H9 (cell line): ENCODE measurements at regions not wholly inside any gene's neighbourhood (a gene's known extent, or its start where the extent isn't known, plus 50 kb on each side); places are given as distances from the start of the nearest gene placed in this dataset.

Experiments used
- DNase-seq: peaks from one replicate; pipeline ENCODE4 v3.0.0-alpha.2; 2017
- H2AFZ ChIP-seq: one replicate; pipeline ENCODE4 v1.6.1; 2013; ENCODE audit warnings: mild to moderate bottlenecking, low read length, control low read depth, moderate library complexity
- H2AK5ac ChIP-seq: 2 replicates; pipeline ENCODE4 v1.6.1; 2013; ENCODE audit warnings: low read length, control low read depth, mixed read lengths; ENCODE audit not compliant: insufficient read length
- H2BK120ac ChIP-seq: one replicate; pipeline ENCODE4 v1.6.1; 2013; ENCODE audit warnings: low read depth, mild to moderate bottlenecking, low read length, control low read depth, inconsistent platforms; ENCODE audit not compliant: poor library complexity, severe bottlenecking
- H2BK12ac ChIP-seq: 2 replicates; pipeline ENCODE4 v1.6.1; 2013; ENCODE audit warnings: low read length, control low read depth, mixed read lengths, low read depth; ENCODE audit not compliant: insufficient read length
- H2BK15ac ChIP-seq: 2 replicates; pipeline ENCODE4 v1.6.1; 2013; ENCODE audit warnings: low read depth, low read length, control low read depth
- H2BK20ac ChIP-seq: one replicate; pipeline ENCODE4 v1.6.1; 2013; ENCODE audit warnings: low read depth, mild to moderate bottlenecking, low read length, control low read depth, inconsistent platforms; ENCODE audit not compliant: poor library complexity, severe bottlenecking
- H2BK5ac ChIP-seq: 2 replicates; pipeline ENCODE4 v1.6.1; 2013; ENCODE audit warnings: low read length, control low read depth, mixed read lengths; ENCODE audit not compliant: insufficient read length
- H3K14ac ChIP-seq: 2 replicates; pipeline ENCODE4 v1.6.1; 2013; ENCODE audit warnings: low read length, control low read depth; ENCODE audit not compliant: insufficient read depth
- H3K18ac ChIP-seq: 2 replicates; pipeline ENCODE4 v1.6.1; 2013; ENCODE audit warnings: low read depth, mild to moderate bottlenecking, mixed read lengths, low read length, control low read depth; ENCODE audit not compliant: insufficient read length
- H3K23ac ChIP-seq: 2 replicates; pipeline ENCODE4 v1.6.1; 2013; ENCODE audit warnings: low read length, control low read depth, mixed read lengths, low read depth; ENCODE audit not compliant: insufficient read length
- H3K23me2 ChIP-seq: 2 replicates; pipeline ENCODE4 v1.6.1; 2013; ENCODE audit warnings: low read depth, mild to moderate bottlenecking, mixed read lengths, low read length, control low read depth; ENCODE audit not compliant: insufficient read length, poor library complexity, severe bottlenecking
- H3K27ac ChIP-seq: 2 replicates; pipeline ENCODE4 v1.5.1; 2013; ENCODE audit warnings: low read length, control low read depth, mixed read lengths, low read depth; ENCODE audit not compliant: insufficient read length
- H3K27me3 ChIP-seq: 2 replicates; pipeline ENCODE4 v1.6.1; 2013; ENCODE audit warnings: low read length, control low read depth, inconsistent platforms; ENCODE audit not compliant: insufficient read depth
- H3K4ac ChIP-seq: 2 replicates; pipeline ENCODE4 v1.6.1; 2013; ENCODE audit warnings: low read depth, mild to moderate bottlenecking, control low read depth, inconsistent platforms, low read length, moderate library complexity
- H3K4me1 ChIP-seq: 2 replicates; pipeline ENCODE4 v1.6.1; 2013; ENCODE audit warnings: low read length, control low read depth, inconsistent platforms; ENCODE audit not compliant: insufficient read depth
- H3K4me2 ChIP-seq: 2 replicates; pipeline ENCODE4 v1.6.1; 2013; ENCODE audit warnings: low read length, control low read depth, mixed read lengths; ENCODE audit not compliant: insufficient read length, insufficient read depth
- H3K56ac ChIP-seq: 2 replicates; pipeline ENCODE4 v1.6.1; 2013; ENCODE audit warnings: low read depth, mild to moderate bottlenecking, mixed read lengths, low read length, control low read depth; ENCODE audit not compliant: insufficient read length
- H3K79me1 ChIP-seq: 2 replicates; pipeline ENCODE4 v1.6.1; 2013; ENCODE audit warnings: low read depth, mild to moderate bottlenecking, moderate library complexity, low read length, control low read depth, inconsistent platforms; ENCODE audit not compliant: insufficient read depth, poor library complexity, severe bottlenecking
- H3K79me2 ChIP-seq: 2 replicates; pipeline ENCODE4 v1.6.1; 2013; ENCODE audit warnings: low read length, control low read depth, inconsistent platforms; ENCODE audit not compliant: insufficient read depth
- H3K9ac ChIP-seq: 2 replicates; pipeline ENCODE4 v1.6.1; 2013; ENCODE audit warnings: low read length, control low read depth, mixed read lengths; ENCODE audit not compliant: insufficient read length; ENCODE audit errors: extremely low read depth
- H3K9me3 ChIP-seq: one replicate; pipeline ENCODE4 v1.6.1; 2013; ENCODE audit warnings: low read depth, low read length, inconsistent platforms; ENCODE audit not compliant: control insufficient read depth
- H3T11ph ChIP-seq: one replicate; pipeline ENCODE4 v1.6.1; 2013; ENCODE audit warnings: mild to moderate bottlenecking, low read length, control low read depth, inconsistent platforms
- H4K20me1 ChIP-seq: one replicate; pipeline ENCODE4 v1.6.1; 2013; ENCODE audit not compliant: control insufficient read depth, insufficient read length, insufficient read depth
- H4K5ac ChIP-seq: 2 replicates; pipeline ENCODE4 v1.6.1; 2013; ENCODE audit warnings: low read depth, mild to moderate bottlenecking, mixed read lengths, low read length, control low read depth; ENCODE audit not compliant: insufficient read length
- H4K8ac ChIP-seq: replicated peaks from 2 replicates; pipeline ENCODE4 v1.6.1; 2013; ENCODE audit warnings: low read length, control low read depth, mixed read lengths, low read depth; ENCODE audit not compliant: insufficient read length
- H4K91ac ChIP-seq: 2 replicates; pipeline ENCODE4 v1.6.1; 2013; ENCODE audit warnings: low read depth, mild to moderate bottlenecking, moderate library complexity, mixed read lengths, low read length, control low read depth; ENCODE audit not compliant: insufficient read length
- H3K27ac Mint-ChIP-seq, 3 experiments: 2 replicates in 2 of 3; 3 replicates in 1 of 3; pipeline ENCODE4 v1.8.0; 2020 to 2021; ENCODE audit warnings: mixed read lengths in 3 of 3, mild to moderate bottlenecking in 1 of 3, moderate library complexity in 1 of 3
- H3K27me3 Mint-ChIP-seq: 2 replicates; pipeline ENCODE4 v1.8.0; 2021; ENCODE audit warnings: low read depth, mild to moderate bottlenecking, moderate library complexity, mixed read lengths
- H3K36me3 Mint-ChIP-seq, 3 experiments: 2 replicates in 2 of 3; 3 replicates in 1 of 3; pipeline ENCODE4 v1.8.0; 2020 to 2021; ENCODE audit warnings: low read depth in 3 of 3, mixed read lengths in 3 of 3; ENCODE audit not compliant: insufficient read depth in 1 of 3
- H3K4me1 Mint-ChIP-seq, 2 experiments: 2 replicates each; pipeline ENCODE4 v1.8.0; 2020; ENCODE audit warnings: mixed read lengths in 2 of 2
- H3K4me3 Mint-ChIP-seq, 2 experiments: 2 replicates in 1 of 2; 3 replicates in 1 of 2; pipeline ENCODE4 v1.8.0; 2020 to 2021; ENCODE audit warnings: mild to moderate bottlenecking in 2 of 2, mixed read lengths in 2 of 2, moderate library complexity in 1 of 2
- H3K9me3 Mint-ChIP-seq, 2 experiments: 2 replicates in 1 of 2; 3 replicates in 1 of 2; pipeline ENCODE4 v1.8.0; 2020; ENCODE audit warnings: mild to moderate bottlenecking in 2 of 2, mixed read lengths in 2 of 2, moderate library complexity in 1 of 2
- CTCF ChIP-seq: fragments of 200-600 bp; sonication (generic); conservative IDR thresholded peaks from 3 replicates; pipeline ENCODE4 v1.8.0; 2021; ENCODE audit warnings: antibody characterized with exemption, mild to moderate bottlenecking
- WGBS: extraction: QIAGEN DNeasy Blood & Tissue Kit; methylation state at CpG from one replicate; pipeline ENCODE4 v1.1.7; 2013; ENCODE audit warnings: missing lambda C conversion rate, low lambda C conversion rate, mixed read lengths; ENCODE audit not compliant: insufficient read length; ENCODE audit errors: extremely low coverage; 5-methylcytosine and 5-hydroxymethylcytosine counted together

- Histone ChIP-seq H2AFZ (no peak overlapping the region), H2BK20ac (no peak overlapping the region), H3K27me3 (no peaks in the 10 kb centered on the region), H3K4ac (no peak overlapping the region), H3K4me2 (no peak overlapping the region), H3K23me2 (no peaks in the 10 kb centered on the region), H3K27ac (no peak overlapping the region), H3T11ph (no peak overlapping the region), H3K23ac (no peak overlapping the region), H2AK5ac (no peak overlapping the region), H4K91ac (no peak overlapping the region), H4K5ac (no peak overlapping the region), H3K9me3 (no peaks in the 10 kb centered on the region), H3K14ac (no peak overlapping the region), H2BK120ac (no peak overlapping the region), H3K79me1 (no peaks in the 10 kb centered on the region), H4K8ac (no peak overlapping the region), H3K56ac (no peak overlapping the region), H4K20me1 (no peaks in the 10 kb centered on the region), H3K18ac (no peak overlapping the region), H3K79me2 (no peaks in the 10 kb centered on the region; the same call in 1 of the 2 replicates), H2BK5ac (no peak overlapping the region), H2BK15ac (no peak overlapping the region), H3K9ac (no peak overlapping the region), H3K4me1 (no peaks in the 10 kb centered on the region), H2BK12ac (no peak overlapping the region)
- Mint-ChIP-seq H3K27ac (no peak overlapping the region), H3K9me3 (peaks cover 0 to 6% of the 10 kb centered on the region in 2 experiments; a peak in 1 of 5 replicates), H3K27me3 (no peaks in the 10 kb centered on the region), H3K36me3 (no peaks in the 10 kb centered on the region), H3K4me1 (no peaks in the 10 kb centered on the region), H3K4me3 (no peak overlapping the region)
- WGBS: no CpG with 5 or more reads among the region's 2 CpGs
- no peak for TF ChIP-seq CTCF
- DNase-seq: no peak
Measured at GRCh38 chr12:47351526-47351925, 271.8 kb upstream of the AMIGO2 start.
